PFSK-1 (cell line): ENCODE measurements at regions not wholly inside any gene's neighbourhood (a gene's known extent, or its start where the extent isn't known, plus 50 kb on each side); places are given as distances from the start of the nearest gene placed in this dataset.

Experiments
- FOXP2 ChIP-seq: optimal IDR thresholded peaks from 2 replicates; pipeline ENCODE3; 2011; ENCODE audit warnings: borderline replicate concordance, control low read depth, inconsistent platforms; ENCODE audit not compliant: insufficient read depth; ENCODE audit errors: extremely low read length, extremely low read depth
- POLR2AphosphoS5 ChIP-seq: IDR thresholded peaks from 2 replicates; pipeline ENCODE4 v1.6.1; 2012; ENCODE audit warnings: low read depth, mild to moderate bottlenecking, control low read depth, low read length, moderate library complexity
- SIN3A ChIP-seq: IDR thresholded peaks from 2 replicates; pipeline ENCODE4 v1.6.1; 2012; ENCODE audit warnings: mild to moderate bottlenecking, low read length, moderate library complexity, borderline replicate concordance; ENCODE audit not compliant: insufficient read depth
- TAF1 ChIP-seq: IDR thresholded peaks from 2 replicates; pipeline ENCODE4 v1.6.1; 2012; ENCODE audit warnings: low read length, control low read depth, borderline replicate concordance; ENCODE audit not compliant: insufficient read depth
- TF ChIP-seq, protein P1 (sequence below), 2 experiments: IDR thresholded peaks; 2 replicates each; pipeline versions ENCODE4 v1.6.1 to v1.8.0; 2011 to 2012; ENCODE audit warnings: low read depth in 2 of 2, low read length in 2 of 2, control low read depth in 1 of 2, inconsistent platforms in 1 of 2, mild to moderate bottlenecking in 1 of 2, moderate library complexity in 1 of 2; ENCODE audit not compliant: insufficient read depth in 1 of 2

DNA sequence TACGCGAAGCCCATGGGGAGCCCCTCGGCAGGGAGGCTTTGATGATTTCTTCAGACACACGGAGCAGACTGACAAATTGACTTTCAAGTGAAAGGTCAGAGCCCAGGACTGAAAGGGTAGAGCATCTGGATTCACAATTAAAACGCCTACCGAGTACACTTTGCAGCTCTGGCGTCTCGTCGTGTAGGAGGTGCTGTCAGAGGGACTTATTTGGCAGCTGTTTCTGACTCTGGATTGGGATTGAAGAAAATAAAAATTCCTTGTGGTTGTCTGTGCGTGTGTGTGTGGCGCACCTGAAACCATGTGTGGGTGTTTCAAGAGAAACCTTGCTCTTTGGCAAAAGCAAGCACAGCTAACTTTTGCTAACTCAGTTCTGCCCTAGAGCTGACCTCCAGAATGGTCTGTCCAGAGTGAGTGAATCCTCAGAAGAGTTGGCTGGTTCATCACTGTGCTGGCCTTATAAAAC is 348.7 kb downstream of the HLX start:
- TF ChIP-seq FOXP2 (no peak), TAF1 (no peak), SIN3A (no peak), POLR2AphosphoS5 (no peak)
- TF ChIP-seq, protein P1, sequence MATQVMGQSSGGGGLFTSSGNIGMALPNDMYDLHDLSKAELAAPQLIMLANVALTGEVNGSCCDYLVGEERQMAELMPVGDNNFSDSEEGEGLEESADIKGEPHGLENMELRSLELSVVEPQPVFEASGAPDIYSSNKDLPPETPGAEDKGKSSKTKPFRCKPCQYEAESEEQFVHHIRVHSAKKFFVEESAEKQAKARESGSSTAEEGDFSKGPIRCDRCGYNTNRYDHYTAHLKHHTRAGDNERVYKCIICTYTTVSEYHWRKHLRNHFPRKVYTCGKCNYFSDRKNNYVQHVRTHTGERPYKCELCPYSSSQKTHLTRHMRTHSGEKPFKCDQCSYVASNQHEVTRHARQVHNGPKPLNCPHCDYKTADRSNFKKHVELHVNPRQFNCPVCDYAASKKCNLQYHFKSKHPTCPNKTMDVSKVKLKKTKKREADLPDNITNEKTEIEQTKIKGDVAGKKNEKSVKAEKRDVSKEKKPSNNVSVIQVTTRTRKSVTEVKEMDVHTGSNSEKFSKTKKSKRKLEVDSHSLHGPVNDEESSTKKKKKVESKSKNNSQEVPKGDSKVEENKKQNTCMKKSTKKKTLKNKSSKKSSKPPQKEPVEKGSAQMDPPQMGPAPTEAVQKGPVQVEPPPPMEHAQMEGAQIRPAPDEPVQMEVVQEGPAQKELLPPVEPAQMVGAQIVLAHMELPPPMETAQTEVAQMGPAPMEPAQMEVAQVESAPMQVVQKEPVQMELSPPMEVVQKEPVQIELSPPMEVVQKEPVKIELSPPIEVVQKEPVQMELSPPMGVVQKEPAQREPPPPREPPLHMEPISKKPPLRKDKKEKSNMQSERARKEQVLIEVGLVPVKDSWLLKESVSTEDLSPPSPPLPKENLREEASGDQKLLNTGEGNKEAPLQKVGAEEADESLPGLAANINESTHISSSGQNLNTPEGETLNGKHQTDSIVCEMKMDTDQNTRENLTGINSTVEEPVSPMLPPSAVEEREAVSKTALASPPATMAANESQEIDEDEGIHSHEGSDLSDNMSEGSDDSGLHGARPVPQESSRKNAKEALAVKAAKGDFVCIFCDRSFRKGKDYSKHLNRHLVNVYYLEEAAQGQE (IDR thresholded peaks at IDR 0.05; ENCODE audit: insufficient read depth in 1 of 2, low read depth in 2 of 2, low read length in 2 of 2): no peak

DNA sequence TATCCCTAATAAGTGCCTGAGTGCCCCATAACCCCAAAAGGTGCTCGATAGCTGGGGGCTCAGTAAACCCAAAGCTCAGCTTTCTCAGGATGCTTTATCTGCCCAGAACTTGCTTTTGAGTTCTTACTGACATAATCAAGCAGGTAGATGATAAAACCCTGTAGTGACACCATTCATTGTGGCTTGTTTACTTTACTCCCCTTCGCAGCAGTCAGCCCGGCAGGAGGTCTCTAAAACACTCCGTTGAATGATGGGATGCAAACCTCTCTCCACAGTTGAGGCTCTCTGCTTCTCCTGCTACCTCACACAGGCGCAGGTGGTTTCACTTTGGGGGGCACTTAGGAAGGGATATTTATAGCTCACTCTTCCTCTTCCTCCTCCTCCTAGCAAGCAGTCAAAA is 349.4 kb downstream of the HLX start:
- TF ChIP-seq, protein P1 (IDR thresholded peaks at IDR 0.05; ENCODE audit: insufficient read depth in 1 of 2, low read depth in 2 of 2, low read length in 2 of 2): no peak
- TF ChIP-seq SIN3A: no peak
- TF ChIP-seq POLR2AphosphoS5: no peak
- TF ChIP-seq FOXP2: no peak
- no peak for TF ChIP-seq TAF1

DNA sequence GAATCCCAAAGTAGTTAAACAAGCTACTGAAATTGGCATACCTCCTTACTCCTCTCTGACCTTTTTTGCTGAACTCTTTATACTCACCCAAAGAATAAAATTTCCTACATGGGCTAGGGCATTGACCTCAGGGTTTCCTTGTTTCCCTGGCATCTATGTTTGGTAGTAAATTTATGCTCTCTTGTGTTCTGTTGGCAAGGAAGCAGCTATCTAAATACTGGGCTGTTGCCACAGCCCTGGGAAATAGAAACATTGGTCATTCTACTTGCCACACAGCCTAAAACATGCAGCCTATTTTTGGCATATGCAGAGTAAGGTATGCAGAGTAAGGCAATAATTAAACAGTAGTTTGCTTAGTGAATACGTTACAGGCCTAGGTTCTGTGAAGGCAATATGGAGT is 351.4 kb downstream of the HLX start:
- TF ChIP-seq POLR2AphosphoS5 (no peak), FOXP2 (no peak), SIN3A (no peak), TAF1 (no peak)
- TF ChIP-seq, protein P1 (IDR thresholded peaks at IDR 0.05; ENCODE audit: insufficient read depth in 1 of 2, low read depth in 2 of 2, low read length in 2 of 2): no peak

DNA sequence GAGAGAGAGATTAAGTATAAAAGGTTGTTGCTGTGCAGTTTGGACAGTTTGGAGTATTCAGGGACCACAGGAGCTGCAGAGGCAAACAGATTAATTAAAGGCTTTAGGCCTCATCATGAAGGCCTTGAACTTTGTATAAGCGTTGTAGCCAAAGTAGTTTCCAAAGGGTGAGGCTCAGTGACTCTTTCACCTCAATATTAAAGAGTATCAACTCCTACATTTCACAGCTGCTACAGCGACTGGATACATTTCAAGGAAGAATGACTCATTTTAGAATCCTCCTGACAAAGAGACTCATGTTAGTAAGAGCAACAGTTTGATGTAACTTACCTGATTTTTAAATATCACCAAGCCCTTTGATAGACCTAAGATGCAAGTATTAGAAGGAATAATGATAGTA is 355.5 kb downstream of the HLX start:
- no peak for TF ChIP-seq SIN3A
- no peak for TF ChIP-seq TAF1
- no peak for TF ChIP-seq FOXP2
- TF ChIP-seq, protein P1 (IDR thresholded peaks at IDR 0.05; ENCODE audit: insufficient read depth in 1 of 2, low read depth in 2 of 2, low read length in 2 of 2): no peak
- TF ChIP-seq POLR2AphosphoS5: no peak

DNA sequence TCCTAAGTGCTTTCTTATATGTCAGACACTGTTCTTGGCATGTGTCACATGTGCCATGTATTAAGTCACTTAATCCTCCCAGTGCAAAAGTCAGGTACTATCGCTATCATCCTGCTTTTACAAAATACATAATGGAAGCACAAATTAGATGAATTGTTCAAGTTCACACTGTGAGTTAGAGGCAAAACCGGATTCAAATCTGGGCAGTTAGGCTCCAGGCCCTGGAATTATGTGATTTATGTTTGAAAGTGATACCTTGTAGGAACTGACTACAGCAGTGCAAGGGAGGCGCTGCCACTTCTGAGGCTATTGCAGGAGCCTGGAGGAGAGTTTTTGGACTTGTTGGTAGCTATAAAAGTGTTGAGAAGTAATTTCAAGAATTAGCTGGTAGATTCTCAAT is 358.3 kb downstream of the HLX start:
- TF ChIP-seq TAF1: no peak
- TF ChIP-seq SIN3A: no peak
- TF ChIP-seq FOXP2: no peak
- TF ChIP-seq, protein P1 (IDR thresholded peaks at IDR 0.05; ENCODE audit: insufficient read depth in 1 of 2, low read depth in 2 of 2, low read length in 2 of 2): no peak
- no peak for TF ChIP-seq POLR2AphosphoS5
